Right atrium auricular region (tissue), 2 donors: ENCODE measurements at regions not wholly inside any gene's neighbourhood (a gene's known extent, or its start where the extent isn't known, plus 50 kb on each side); places are given as distances from the start of the nearest gene placed in this dataset.

Source experiments
- DNase-seq: peaks from one replicate; pipeline ENCODE4 v3.0.0-alpha.2; 2019; ENCODE audit warnings: low spot score
- H3K27ac ChIP-seq, 2 donors: fragments of 200-600 bp; sonication (generic); 1 replicate in 1 of 2; 2 replicates in 1 of 2; pipeline ENCODE4 v1.5.1; 2016 to 2019
- H3K27me3 ChIP-seq, 2 donors: fragments of 200-600 bp; sonication (generic); one replicate each; pipeline versions ENCODE4 v1.5.1 to v1.6.0; 2017 to 2019
- H3K36me3 ChIP-seq: fragments of 200-600 bp; sonication (generic); one replicate; pipeline ENCODE4 v1.5.1; 2016
- H3K4me1 ChIP-seq, 2 donors: fragments of 200-600 bp; sonication (generic); one replicate each; pipeline versions ENCODE4 v1.5.1 to v1.6.0; 2017 to 2019
- H3K4me3 ChIP-seq, 2 donors: fragments of 200-600 bp; sonication (generic); 1 replicate in 1 of 2; 2 replicates in 1 of 2; pipeline ENCODE4 v1.5.1; 2017 to 2019; ENCODE audit warnings: mild to moderate bottlenecking in 1 of 2, moderate library complexity in 1 of 2
- H3K9me3 ChIP-seq, 2 donors: fragments of 200-600 bp; sonication (generic); one replicate each; pipeline ENCODE4 v1.5.1; 2019
- CTCF ChIP-seq, 2 donors: fragments of 200-600 bp; sonication (generic); IDR thresholded peaks; one replicate each; pipeline ENCODE4 v1.5.1; 2019; ENCODE audit warnings: antibody characterized with exemption in 2 of 2

GRCh38 chr5:4348423-4348822 lies 752.8 kb downstream of the IRX1 start:
- TF ChIP-seq CTCF (IDR thresholded peaks at IDR 0.05), result no peak
- DNase-seq, result no peak
- H3K4me1 ChIP-seq, result no peaks in the 10 kb centered on the region
- H3K27ac ChIP-seq, result no peak overlapping the region
- no peaks in the 10 kb centered on the region for H3K36me3 ChIP-seq
- H3K27me3 ChIP-seq, result no peaks in the 10 kb centered on the region
- H3K4me3 ChIP-seq, result no peak overlapping the region
- H3K9me3 ChIP-seq, result peaks cover 0 to 4% of the 10 kb centered on the region in 2 donors

- Histone ChIP-seq H3K4me3 (no peak overlapping the region), H3K27me3 (no peaks in the 10 kb centered on the region), H3K9me3 (peaks cover 0 to 4% of the 10 kb centered on the region in 2 donors), H3K4me1 (no peaks in the 10 kb centered on the region), H3K36me3 (no peaks in the 10 kb centered on the region), H3K27ac (no peak overlapping the region)
- no peak for DNase-seq
- TF ChIP-seq CTCF (IDR thresholded peaks at IDR 0.05), result no peak
These were observed 753.3 kb downstream of the IRX1 start for GRCh38 chr5:4348919-4349318.

GRCh38 chr5:4356201-4356600 lies 760.6 kb downstream of the IRX1 start:
- H3K4me1 ChIP-seq, result no peaks in the 10 kb centered on the region
- TF ChIP-seq CTCF (IDR thresholded peaks at IDR 0.05), result no peak
- H3K27me3 ChIP-seq, result no peaks in the 10 kb centered on the region
- DNase-seq, result no peak
- H3K9me3 ChIP-seq, result peaks cover 0 to 4% of the 10 kb centered on the region in 2 donors
- no peaks in the 10 kb centered on the region for H3K36me3 ChIP-seq
- no peak overlapping the region for H3K4me3 ChIP-seq
- H3K27ac ChIP-seq, result no peak overlapping the region

GRCh38 chr5:4359847-4360246 lies 764.2 kb downstream of the IRX1 start:
- no peak for TF ChIP-seq CTCF (IDR thresholded peaks at IDR 0.05)
- Histone ChIP-seq H3K4me3 (no peak overlapping the region), H3K4me1 (no peaks in the 10 kb centered on the region), H3K27ac (no peak overlapping the region), H3K27me3 (no peaks in the 10 kb centered on the region), H3K9me3 (no peaks in the 10 kb centered on the region), H3K36me3 (no peaks in the 10 kb centered on the region)
- no peak for DNase-seq

GRCh38 chr5:4361753-4362152 lies 766.1 kb downstream of the IRX1 start:
- H3K4me1 ChIP-seq, result no peaks in the 10 kb centered on the region
- H3K27me3 ChIP-seq, result no peaks in the 10 kb centered on the region
- H3K4me3 ChIP-seq, result no peak overlapping the region
- no peaks in the 10 kb centered on the region for H3K9me3 ChIP-seq
- no peak overlapping the region for H3K27ac ChIP-seq
- no peaks in the 10 kb centered on the region for H3K36me3 ChIP-seq
- DNase-seq, result no peak
- no peak for TF ChIP-seq CTCF (IDR thresholded peaks at IDR 0.05)

GRCh38 chr5:4362411-4362810 lies 766.8 kb downstream of the IRX1 start:
- Histone ChIP-seq H3K27ac (no peak overlapping the region), H3K36me3 (no peaks in the 10 kb centered on the region), H3K27me3 (no peaks in the 10 kb centered on the region), H3K4me1 (no peaks in the 10 kb centered on the region), H3K9me3 (no peaks in the 10 kb centered on the region), H3K4me3 (no peak overlapping the region)
- DNase-seq, result no peak
- TF ChIP-seq CTCF (IDR thresholded peaks at IDR 0.05), result no peak
